ELR (cell line): ENCODE measurements at regions not wholly inside any gene's neighbourhood (a gene's known extent, or its start where the extent isn't known, plus 50 kb on each side); places are given as distances from the start of the nearest gene placed in this dataset.
A peak's percentile ranks its signal among the peaks of the same experiment; 100 is the strongest.
"Not testable (repeated sequence)": the region's sequence is repeated elsewhere in the genome, so short reads cannot be mapped to it uniquely, and the experiment has no call there.

ENCODE experiments used
- DNase-seq: peaks from one replicate; pipeline ENCODE4 v3.0.0-alpha.2; 2015; ENCODE audit warnings: low read depth

DNA sequence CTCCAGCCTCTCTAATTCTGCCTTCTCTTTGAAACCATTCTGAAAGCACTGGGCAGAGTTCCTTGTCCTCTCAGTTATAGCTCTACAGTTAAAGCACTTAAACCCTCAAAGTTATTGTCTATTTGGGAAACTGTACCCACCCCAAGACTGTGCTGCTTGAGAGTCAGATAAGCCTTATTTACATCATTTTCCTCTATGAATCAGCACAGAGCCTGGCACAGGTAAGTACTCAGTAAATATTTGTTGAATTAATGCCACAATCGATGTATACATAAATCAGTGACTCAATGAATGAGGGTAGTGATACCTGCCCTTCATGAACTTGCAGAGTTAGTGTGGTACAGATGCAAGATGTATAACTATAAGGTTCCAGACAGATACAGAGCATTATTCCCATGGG, 549.4 kb upstream of the KLF4 start:
- no peak for DNase-seq

DNA sequence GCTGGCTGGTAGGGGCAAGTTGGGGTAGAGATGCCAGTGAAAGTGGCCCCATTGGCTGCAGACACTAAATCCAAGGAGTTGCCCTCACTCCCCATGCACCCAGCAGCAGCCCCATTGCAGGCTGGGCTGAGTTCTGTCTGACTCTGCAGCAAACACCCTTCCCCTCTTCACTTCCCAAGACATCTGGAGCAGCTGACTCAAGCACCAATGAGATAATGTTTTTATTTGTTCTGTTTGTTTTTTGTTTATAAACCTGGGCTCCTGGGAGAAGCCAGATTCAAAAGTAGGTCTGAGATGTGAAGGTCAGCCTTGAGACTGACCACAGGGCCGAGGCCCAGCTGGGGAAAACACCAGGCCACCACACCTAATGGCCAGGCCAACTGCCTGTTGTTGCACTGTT, 545.9 kb upstream of the KLF4 start:
- no peak for DNase-seq

DNA sequence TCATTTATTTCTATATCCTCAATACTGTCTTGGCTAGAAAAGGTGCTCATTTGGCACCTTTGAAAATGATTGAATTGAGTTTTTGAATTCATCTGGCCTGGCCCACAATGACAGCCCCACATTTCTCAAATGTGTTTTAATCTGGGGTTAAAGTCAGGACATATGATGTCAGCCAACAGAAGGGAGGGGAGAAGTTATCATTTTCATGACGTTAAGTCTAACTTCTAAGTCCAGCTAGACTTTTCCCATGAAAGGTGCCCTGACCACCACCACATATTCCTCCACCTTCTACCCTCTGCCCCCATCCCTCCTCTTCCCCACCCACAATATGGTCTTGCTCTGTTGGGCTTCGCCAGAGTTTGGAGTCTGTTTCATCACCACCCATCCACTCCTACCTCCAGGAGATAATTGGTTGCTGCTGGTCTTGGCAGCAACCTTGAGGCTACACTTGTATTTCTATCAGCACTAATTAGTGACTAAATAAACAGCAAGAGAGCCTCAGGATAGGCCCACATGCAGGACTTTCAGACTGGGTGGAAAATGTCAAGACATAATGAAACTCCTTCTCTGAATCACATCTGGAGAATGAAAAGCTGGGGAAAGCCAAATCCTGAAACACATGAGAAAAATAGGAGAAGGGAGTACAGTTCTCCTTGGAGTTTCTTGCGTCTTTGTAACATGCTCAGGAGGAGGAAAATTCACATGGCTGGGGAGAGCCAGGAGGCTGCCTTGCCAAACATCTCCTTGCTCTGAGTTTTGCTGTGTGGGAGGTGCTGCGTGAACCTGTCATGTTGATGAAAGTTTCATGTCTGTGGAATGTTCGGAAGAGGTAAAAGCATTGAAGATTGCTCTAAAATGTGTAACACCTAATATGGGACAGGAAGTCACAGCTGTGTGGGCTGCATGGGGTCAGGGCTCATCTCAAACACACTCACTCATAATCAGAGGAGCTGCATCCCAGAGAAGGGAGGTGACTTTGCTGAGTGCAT, 544.7 kb upstream of the KLF4 start:
- peak; percentile 33 for DNase-seq

DNA sequence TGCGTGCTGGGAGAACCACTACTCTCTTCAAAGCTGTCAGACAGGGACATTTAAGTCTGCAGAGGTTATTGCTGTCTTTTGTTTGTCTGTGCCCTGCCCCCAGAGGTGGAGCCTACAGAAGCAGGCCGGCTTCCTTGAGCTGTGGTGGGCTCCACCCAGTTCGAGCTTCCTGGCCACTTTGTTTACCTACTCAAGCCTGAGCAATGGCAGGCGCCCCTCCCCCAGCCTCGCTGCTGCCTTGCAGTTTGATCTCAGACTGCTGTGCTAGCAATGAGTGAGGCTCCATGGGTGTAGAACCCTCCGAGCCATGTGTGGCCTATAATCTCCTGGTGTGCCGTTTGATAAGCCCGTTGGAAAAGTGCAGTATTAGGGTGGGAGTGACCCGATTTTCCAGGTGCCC, 542.5 kb upstream of the KLF4 start:
- DNase-seq, result not testable (repeated sequence)

DNA sequence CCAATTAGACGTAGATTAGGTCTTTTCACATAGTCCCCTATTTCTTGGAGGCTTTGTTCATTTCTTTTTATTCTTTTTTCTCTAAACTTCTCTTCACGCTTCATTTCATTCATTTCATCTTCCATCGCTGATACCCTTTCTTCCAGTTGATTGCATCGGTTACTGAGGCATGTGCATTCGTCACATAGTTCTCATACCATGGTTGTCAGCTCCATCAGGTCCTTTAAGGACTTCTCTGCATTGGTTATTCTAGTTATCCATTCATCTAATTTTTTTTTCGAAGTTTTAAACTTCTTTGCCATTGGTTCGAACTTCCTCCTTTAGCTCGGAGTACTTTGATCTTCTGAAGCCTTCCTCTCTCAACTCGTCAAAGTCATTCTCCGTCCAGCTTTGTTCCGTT, 541.7 kb upstream of the KLF4 start:
- DNase-seq, result not testable (repeated sequence)

DNA sequence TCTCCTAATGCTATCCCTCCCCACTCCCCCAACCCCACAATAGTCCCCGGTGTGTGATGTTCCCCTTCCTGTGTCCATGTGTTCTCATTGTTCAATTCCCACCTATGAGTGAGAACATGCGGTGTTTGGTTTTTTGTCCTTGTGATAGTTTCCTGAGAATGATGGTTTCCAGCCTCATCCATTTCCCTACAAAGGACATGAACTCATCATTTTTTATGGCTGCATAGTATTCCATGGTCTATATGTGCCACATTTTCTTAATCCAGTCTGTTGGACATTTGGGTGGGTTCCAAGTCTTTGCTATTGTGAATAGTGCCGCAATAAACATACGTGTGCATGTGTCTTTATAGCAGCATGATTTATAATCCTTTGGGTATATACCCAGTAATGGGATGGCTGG, 537.1 kb upstream of the KLF4 start:
- not testable (repeated sequence) for DNase-seq

DNA sequence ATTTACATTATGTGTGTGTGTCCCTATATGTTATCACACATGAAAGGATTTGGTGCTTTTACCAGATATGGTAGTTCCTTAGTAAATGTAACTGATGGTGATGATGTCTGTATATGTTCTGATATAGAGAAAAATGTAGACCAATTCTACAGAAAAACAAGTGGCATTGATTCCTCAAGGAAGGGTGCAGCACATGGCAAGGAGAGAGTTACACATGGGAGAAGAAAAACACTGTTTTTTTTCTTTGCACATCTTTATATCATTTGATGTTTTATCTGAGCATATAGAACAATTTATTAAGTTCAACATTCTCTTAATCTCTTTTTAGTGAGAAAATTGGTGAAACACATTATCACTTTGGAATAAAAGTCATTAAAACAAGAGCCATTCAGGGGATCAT, 535.0 kb upstream of the KLF4 start:
- no peak for DNase-seq

DNA sequence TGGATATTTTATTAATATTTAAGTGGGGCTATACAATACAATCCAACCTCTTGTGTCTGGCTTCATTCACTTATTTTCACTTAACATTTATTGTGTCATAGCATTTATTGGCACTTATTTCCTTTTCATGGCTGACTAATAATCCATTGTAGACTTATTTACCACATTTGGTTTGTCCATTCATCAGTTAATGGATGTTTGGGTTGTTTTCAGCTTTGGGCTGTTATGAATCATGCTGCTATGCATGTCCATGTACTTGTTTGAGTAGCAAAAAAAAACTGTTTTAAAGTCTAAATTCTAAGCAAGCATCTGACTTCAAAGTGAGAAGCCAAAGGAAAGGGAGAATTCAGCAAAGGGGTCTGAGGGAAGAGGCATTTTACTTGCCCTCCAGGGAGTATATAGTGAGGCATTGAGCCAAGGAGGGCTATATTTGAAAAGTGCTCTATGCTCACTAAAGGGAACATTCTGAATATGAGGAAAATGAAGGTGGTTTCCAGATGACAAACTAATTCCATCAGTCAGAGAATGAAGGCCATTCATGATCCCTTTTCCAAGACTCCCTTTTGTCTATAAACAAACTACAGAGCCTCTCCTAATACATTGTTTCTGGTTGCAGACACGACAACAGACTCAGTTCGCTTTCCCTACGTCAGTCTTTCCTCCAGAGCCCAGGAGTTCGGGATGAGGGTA, 532.8 kb upstream of the KLF4 start:
- no peak for DNase-seq

DNA sequence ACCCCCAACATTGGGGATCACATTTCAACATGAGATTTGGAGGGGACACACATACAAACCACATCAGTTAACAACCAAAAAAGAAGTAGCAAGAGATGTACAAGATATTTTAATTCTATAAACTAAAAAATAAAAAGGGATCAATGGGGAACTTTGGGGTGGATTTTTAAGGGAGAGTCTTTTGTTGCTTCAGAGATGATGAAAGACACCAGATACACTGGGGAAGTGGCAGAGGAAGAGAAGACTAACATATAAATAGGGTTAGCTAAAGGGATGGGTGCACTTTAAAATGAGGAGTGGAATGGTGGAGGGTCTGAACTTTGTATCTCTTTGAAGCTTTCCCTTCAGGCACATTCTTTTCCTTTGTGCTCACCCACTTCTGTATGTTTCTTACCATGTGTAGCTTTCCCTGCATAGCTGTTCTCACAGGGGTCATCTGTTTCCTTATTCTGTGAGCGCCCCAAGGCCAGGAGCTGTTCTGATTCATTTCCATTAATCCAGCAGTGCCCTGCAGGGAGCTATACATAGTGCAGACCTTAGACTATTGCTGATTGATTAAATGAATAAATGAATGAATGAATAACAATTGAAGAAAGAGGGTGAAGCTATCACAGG, 531.6 kb upstream of the KLF4 start:
- peak; percentile 30 for DNase-seq

DNA sequence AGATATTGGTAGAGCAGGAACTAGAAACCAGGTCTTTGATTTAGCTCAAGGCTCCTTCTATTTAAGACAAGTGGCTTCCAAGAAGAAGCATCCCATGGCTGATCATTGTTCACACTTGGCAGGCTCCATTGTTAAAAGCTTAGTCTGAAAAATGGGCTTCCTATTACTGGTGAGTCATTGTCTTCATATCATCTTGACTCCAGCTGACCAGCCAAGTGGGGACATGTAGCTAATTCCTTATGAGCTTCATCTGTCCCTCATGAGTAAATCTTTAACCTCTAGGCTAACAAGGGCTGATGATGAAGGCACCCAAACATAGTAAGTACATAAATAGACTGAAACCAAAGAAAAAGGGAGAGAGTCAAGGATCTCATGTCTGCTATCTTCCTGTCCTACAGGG, 530.3 kb upstream of the KLF4 start:
- DNase-seq, result no peak

DNA sequence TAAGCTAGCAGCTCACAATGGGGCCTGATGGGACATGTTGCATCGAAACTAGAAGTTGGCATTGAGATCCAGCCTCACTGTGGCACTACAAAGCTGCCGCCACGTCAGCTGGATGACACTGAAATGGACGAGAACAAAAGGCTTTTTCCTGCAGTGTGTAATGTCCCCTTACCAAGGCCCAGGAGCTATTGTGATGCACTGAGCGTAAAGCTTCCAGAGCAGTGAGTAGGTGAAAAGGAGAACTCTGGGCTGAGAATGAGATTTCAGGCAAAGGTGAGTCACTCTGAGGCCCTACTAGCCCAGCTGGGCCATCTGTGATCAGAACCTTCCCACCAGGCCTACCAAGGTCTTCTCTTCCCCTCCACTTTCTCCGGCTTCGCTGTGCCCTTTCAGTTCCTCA, 528.1 kb upstream of the KLF4 start:
- DNase-seq, result no peak

DNA sequence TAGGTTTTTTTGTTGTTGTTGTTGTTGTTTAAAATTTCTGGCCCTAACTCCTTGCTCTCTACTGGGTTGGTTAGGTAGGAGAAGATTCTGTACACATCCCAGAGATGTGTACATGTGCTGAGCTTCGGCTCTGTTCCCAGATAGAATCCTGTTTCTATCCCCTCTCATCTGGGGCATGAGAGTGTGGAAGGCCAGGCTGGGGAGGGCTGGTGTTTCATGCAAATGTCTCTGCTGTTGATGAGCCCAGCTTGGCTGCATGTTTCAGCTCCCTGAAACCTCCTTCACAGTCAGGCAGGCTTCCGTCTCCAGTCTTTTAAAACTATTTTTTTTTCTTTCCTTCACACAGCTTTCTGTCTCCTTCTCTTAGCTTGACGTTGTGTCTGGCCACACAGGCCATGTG, 526.9 kb upstream of the KLF4 start:
- no peak for DNase-seq

DNA sequence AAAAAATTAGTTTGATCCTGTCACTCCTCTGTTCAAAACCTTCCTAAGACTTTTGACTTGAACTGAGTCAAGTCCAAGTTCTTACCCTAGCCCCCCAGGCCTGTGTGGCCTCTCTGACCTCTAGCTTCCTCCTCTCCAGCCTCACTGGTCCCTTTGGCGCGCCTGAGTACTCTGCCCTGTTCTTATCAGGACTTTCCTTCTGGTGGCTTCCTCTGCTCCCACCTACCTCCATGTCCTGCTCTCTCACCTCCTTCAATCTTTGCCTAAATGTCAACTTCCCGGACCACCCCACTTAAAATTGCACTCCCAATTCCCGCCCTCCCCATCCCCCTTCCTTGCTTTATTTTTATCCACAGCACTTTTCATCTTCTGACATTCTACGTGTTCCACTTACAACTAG, 526.1 kb upstream of the KLF4 start:
- no peak for DNase-seq

DNA sequence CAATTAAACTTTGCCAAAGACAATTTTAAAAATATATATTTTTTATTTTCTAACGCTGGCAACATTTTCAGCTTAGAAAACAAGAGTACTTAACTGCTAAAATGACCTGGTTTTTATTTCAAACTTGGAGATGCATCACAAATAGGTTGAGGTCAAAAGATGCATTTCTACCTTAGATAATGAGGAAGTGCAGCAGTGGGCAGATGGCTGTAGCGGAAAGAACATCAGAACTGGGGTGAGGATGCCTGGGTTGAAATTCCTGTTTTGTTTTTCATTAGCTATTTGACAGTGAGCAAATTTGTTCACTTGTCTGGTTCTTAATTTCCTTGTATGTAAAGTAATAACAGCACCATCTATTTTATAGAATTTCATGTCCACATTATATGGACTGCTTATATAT, 524.8 kb upstream of the KLF4 start:
- DNase-seq, result no peak

DNA sequence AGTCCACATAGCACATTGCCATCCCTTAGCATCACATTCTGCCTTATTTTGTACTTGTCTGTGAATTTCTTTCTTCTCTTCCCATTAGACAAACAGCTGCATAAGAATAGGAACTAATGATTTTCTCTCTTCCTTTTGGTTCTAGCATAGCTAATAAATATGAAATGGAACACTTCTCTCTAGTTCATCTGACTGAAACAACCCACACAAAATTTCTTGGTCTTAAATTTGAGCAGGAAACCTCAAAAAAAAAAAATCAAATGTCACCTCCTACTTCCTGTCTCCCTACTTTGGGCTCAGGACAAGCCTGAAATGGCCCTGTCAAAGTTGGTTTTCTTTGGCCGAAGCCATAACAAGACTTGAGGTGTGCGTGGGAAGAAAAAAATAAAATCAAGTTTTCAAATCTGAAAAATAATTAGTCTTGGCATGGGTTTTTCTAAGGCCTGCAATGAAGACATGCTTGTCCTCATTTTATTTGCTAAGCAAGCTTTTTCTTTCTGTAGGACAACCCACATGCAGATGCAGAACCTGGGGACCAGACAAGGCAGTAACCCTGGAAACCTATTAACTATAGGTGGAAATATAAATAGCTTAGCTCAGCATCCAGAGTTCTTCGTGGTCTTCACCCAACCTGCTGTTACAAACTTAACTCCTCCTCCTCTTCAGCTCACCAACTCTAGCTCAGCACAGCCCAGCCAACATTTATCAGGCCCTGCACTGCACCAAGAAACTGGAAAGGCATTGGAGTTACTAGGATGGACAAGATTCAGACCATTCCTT, 523.5 kb upstream of the KLF4 start:
- no peak for DNase-seq

DNA sequence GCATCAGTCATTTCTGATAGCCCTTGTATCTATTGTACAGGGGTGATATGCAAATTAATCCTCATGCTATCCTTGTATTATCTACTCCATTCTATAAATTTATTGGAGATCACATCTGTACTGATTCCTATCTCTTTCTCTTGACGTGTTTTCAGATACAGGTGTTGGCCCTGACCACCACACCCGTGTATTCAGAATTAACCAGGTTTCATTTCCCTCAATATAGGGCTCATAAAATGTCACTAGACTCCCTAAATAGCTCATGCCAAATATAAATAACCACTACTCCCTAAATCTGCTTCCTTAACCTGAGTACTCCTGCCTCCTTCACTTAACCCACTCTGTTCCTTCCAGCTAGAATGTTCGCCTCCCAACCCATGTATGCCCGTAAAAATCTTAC, 522.8 kb upstream of the KLF4 start:
- DNase-seq, result no peak

DNA sequence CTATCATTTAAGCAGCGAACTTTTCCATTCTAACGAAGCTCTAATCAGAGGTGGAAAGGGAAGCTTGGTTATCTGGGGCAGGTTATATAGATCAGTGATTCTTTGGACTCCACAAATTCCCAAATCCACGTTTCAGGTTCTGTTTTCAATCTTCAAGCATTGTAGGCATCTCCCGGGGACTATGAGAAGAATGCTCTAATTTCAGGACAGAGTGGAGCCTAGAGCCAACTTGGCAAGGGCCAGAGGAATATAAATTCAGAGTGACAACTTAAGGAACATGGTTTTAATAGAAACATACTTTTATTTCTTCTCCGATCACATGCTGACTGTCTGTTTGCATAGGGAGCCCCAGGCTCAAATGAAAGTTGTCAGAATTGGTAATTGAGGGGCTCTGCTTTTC, 514.0 kb upstream of the KLF4 start:
- no peak for DNase-seq

DNA sequence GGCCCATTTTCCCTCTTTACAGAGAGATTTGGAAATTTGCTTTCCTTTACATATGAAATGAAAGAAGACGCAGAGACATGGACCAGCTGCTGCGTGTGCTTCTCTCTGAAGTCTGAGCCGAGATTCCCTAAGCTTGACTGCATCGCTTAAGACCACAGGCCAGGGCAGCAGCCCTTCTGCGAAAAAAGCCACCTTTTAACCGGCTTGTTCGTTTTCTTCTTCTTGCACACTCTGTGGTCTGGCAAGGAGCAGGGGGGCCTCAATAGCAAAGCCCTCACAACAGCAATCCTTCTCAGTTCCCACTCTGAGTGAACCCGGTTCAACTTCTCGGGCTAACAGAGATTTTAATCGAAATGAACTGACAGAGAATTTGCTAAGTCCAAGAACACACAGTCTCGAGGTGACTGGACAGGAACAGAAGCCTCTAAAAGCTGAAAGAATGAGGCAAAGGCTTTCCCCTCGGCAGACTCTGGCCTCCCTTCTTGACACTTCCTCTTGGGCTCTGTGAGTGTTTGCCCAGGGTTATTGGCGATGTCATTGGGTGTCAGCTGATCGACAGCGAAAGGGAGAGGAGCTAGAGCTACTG, 512.9 kb upstream of the KLF4 start:
- no peak for DNase-seq

DNA sequence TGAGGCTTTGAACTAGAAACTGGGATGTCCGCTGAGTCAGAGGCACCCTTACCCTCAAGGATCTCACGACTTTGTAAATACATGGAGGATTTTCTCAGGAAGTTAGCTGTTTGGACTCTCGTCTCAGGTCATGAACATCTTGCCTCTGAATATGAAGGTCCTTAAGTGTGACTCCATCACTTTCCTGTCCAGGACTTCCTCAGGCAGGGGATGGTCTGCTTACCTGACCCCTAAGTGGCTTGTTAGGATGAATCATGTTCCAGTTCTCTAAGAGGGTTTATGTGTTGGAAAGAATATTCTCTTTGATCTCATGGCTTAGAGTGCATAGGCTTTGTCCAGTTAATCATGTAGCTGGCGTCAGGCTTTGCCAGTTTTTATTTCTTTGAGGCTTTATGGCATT, 511.7 kb upstream of the KLF4 start:
- no peak for DNase-seq

DNA sequence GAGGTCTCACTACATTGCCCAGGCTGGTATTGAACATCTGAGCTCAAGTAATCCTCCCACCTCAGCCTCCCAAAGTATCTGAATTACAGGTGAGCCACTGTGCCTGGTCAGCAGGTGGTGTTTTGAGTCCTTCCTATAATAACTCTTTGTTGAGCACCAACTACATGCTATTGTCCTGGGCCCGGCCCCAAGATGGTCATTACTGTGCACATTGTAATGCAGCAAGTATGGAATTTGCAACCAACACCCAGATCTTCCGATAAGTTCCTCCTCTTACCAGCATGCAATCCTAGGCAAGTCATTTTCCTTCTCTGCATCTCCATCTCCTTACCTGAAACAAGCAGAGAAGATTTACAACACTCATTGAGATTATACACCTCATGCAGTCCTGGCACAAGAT, 510.3 kb upstream of the KLF4 start:
- no peak for DNase-seq

DNA sequence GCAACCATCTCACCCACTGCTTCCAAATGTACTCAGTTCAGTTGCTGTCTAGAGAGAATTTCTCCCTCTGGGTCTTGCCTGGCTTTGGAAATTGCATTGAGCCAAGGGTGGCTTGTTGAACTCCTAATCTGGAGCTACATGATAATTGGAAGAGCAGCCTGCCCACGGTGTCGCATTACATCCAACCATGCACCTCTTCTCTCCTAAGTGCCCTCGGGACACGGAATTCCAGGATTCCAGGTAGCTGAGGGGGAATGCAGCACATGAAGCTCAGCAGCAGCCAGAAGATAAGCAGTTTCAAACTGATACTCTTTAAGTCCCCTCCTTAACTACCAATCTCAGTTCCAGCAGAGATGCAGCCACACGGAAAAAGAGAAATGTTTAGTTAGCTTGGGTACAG, 509.4 kb upstream of the KLF4 start:
- DNase-seq, result no peak

DNA sequence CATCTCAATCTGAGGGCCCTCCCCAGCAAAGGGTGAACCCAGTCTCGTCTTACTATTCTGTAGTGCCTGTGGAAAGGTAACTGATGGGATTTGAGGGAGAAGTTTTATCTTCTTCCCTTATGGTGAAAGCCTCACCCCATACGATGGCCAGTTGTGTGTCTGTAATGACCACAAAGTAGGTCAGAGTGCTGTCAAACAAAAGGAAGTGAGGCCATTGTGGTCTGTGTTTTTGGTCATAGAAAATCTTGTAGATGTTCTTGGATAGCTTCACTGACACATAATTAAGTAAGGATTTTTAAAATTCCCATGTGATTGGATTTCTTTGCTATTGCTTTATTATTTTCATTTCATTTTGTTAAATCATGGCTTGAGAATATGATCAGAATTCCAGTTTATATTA, 505.1 kb upstream of the KLF4 start:
- DNase-seq, result no peak
